Activated T-cell treated with anti-CD3 and anti-CD28 coated beads, Interleukin-2, amount 50 U/mL, for 24 hours (primary cell): ENCODE measurements at regions not wholly inside any gene's neighbourhood (a gene's known extent, or its start where the extent isn't known, plus 50 kb on each side); places are given as distances from the start of the nearest gene placed in this dataset.
"Not testable (repeated sequence)": the region's sequence is repeated elsewhere in the genome, so short reads cannot be mapped to it uniquely, and the experiment has no call there.

ENCODE experiments used
- DNase-seq: peaks from one replicate; pipeline ENCODE4 v3.0.0-alpha.2; 2020
- H3K27ac Mint-ChIP-seq: 2 replicates; pipeline ENCODE4 v1.8.0; 2020; ENCODE audit warnings: mild to moderate bottlenecking, mixed read lengths
- H3K27me3 Mint-ChIP-seq: 2 replicates; pipeline ENCODE4 v1.8.0; 2020; ENCODE audit warnings: mixed read lengths
- H3K36me3 Mint-ChIP-seq: 2 replicates; pipeline ENCODE4 v1.8.0; 2020; ENCODE audit warnings: low read depth, mixed read lengths
- H3K4me1 Mint-ChIP-seq: 2 replicates; pipeline ENCODE4 v1.8.0; 2020; ENCODE audit warnings: low read depth, mixed read lengths
- H3K4me3 Mint-ChIP-seq: 2 replicates; pipeline ENCODE4 v1.8.0; 2020; ENCODE audit warnings: mild to moderate bottlenecking, moderate library complexity, mixed read lengths
- H3K9me3 Mint-ChIP-seq: 2 replicates; pipeline ENCODE4 v1.8.0; 2020; ENCODE audit warnings: mixed read lengths

GRCh38 chr10:2205406-2205805, 468.1 kb upstream of the ADARB2 start:
- peaks cover 7% of the 10 kb centered on the region for H3K27me3 Mint-ChIP-seq
- H3K27ac Mint-ChIP-seq, result no peak overlapping the region
- DNase-seq, result no peak
- no peak overlapping the region for H3K4me3 Mint-ChIP-seq
- H3K4me1 Mint-ChIP-seq, result no peaks in the 10 kb centered on the region
- H3K36me3 Mint-ChIP-seq, result no peaks in the 10 kb centered on the region
- no peaks in the 10 kb centered on the region for H3K9me3 Mint-ChIP-seq

DNA sequence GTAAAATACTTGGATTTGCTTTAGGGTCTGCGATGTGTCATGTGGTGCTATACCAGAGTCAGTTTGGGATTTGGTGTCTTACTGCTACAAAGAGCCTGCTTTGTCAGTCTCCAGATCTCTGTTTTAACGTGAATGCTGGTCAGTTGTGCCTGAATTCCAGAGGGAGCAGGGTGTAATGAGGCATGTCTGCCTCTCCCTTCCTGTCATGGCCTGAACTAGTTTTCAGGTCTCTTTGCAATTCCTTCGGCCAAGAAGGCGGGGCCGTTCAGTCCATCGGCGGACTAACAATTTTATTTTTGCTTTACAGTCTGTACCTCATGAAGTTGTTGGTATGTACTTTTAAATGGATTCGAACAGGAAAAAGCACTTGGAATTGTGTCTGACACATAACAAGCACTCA, 465.1 kb upstream of the ADARB2 start:
- Mint-ChIP-seq H3K4me1 (no peaks in the 10 kb centered on the region), H3K4me3 (no peak overlapping the region), H3K36me3 (no peaks in the 10 kb centered on the region), H3K27ac (no peak overlapping the region), H3K27me3 (peaks cover 7% of the 10 kb centered on the region), H3K9me3 (peaks cover 6% of the 10 kb centered on the region)
- DNase-seq, result no peak

GRCh38 chr10:2201534-2202099, 464.3 kb upstream of the ADARB2 start:
- peaks cover 10% of the 10 kb centered on the region for H3K9me3 Mint-ChIP-seq
- H3K4me1 Mint-ChIP-seq, result no peaks in the 10 kb centered on the region
- no peak overlapping the region for H3K27ac Mint-ChIP-seq
- no peaks in the 10 kb centered on the region for H3K36me3 Mint-ChIP-seq
- peaks cover 9% of the 10 kb centered on the region for H3K27me3 Mint-ChIP-seq
- H3K4me3 Mint-ChIP-seq, result no peak overlapping the region
- DNase-seq, result no peak

- Mint-ChIP-seq H3K4me1 (no peaks in the 10 kb centered on the region), H3K9me3 (peaks cover 14% of the 10 kb centered on the region), H3K4me3 (no peak overlapping the region), H3K27me3 (peaks cover 11% of the 10 kb centered on the region), H3K36me3 (no peaks in the 10 kb centered on the region), H3K27ac (no peak overlapping the region)
- no peak for DNase-seq
Measured at GRCh38 chr10:2197663-2198062, 460.3 kb upstream of the ADARB2 start.

GRCh38 chr10:2196272-2196671, 458.9 kb upstream of the ADARB2 start:
- Mint-ChIP-seq H3K27me3 (peaks cover 7% of the 10 kb centered on the region), H3K4me1 (no peaks in the 10 kb centered on the region), H3K27ac (no peak overlapping the region), H3K36me3 (no peaks in the 10 kb centered on the region), H3K9me3 (peaks cover 14% of the 10 kb centered on the region), H3K4me3 (no peak overlapping the region)
- no peak for DNase-seq

- not testable (repeated sequence) for H3K36me3 Mint-ChIP-seq, H3K27me3 Mint-ChIP-seq, H3K4me1 Mint-ChIP-seq, DNase-seq, H3K4me3 Mint-ChIP-seq, H3K9me3 Mint-ChIP-seq, H3K27ac Mint-ChIP-seq
Measured at GRCh38 chr10:2189356-2189755, 452.0 kb upstream of the ADARB2 start.

GRCh38 chr10:2188371-2188770, 451.0 kb upstream of the ADARB2 start:
- Mint-ChIP-seq H3K27ac (no peak overlapping the region), H3K9me3 (peaks cover under 1% of the 10 kb centered on the region), H3K27me3 (no peaks in the 10 kb centered on the region), H3K36me3 (no peaks in the 10 kb centered on the region), H3K4me3 (no peak overlapping the region), H3K4me1 (no peaks in the 10 kb centered on the region)
- DNase-seq, result no peak

GRCh38 chr10:2173327-2173726, 436.0 kb upstream of the ADARB2 start:
- Mint-ChIP-seq H3K4me1 (no peaks in the 10 kb centered on the region), H3K27me3 (peaks cover 11% of the 10 kb centered on the region)

DNA sequence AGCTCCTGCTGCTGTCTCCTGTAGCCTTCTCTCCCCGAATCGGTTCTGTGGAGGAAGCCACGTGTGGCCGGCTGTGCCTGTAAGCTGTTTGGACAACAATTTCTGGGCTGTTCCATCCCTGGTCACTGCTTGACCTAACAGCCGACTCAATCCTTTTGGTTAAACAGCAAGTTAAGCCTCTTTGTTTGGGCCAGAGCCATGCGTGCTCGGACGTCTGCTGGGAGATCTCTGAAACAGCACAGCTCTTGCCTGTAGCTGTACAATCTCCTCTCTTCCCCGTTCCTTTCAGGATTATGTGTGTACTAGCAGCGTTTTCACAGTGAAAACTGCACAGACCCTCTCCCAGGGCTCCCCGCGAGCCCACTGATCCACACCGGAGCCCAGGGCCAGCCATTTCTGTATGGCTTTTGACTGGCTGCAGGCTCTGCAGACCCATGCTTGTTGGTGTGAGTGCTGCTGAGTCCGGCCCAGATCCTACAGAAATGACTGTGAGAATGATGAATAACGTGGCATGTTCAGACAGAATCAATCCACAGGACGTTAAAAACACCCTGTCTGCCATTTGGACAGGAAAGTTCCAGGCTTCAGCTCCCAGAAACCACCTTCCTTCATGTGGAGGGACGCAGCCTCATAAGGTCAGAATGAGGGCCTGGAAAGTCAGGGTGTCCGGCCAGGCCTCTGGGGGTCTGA, 428.6 kb upstream of the ADARB2 start:
- H3K36me3 Mint-ChIP-seq, result no peaks in the 10 kb centered on the region
- no peak overlapping the region for H3K4me3 Mint-ChIP-seq
- no peaks in the 10 kb centered on the region for H3K9me3 Mint-ChIP-seq
- H3K27me3 Mint-ChIP-seq, result peaks cover 4% of the 10 kb centered on the region
- H3K27ac Mint-ChIP-seq, result no peak overlapping the region
- no peak for DNase-seq
- no peaks in the 10 kb centered on the region for H3K4me1 Mint-ChIP-seq

More at GRCh38 chr10:2173327-2173726, 436.0 kb upstream of the ADARB2 start:
- H3K4me3 Mint-ChIP-seq, result no peak overlapping the region
- DNase-seq, result no peak
- no peak overlapping the region for H3K27ac Mint-ChIP-seq
- no peaks in the 10 kb centered on the region for H3K9me3 Mint-ChIP-seq
- no peaks in the 10 kb centered on the region for H3K36me3 Mint-ChIP-seq

GRCh38 chr10:2150288-2150687, 413.0 kb upstream of the ADARB2 start:
- peaks cover 17% of the 10 kb centered on the region for H3K27me3 Mint-ChIP-seq

GRCh38 chr10:2145926-2146478, 408.7 kb upstream of the ADARB2 start:
- Mint-ChIP-seq H3K4me3 (no peak overlapping the region), H3K9me3 (no peaks in the 10 kb centered on the region), H3K4me1 (no peaks in the 10 kb centered on the region), H3K36me3 (no peaks in the 10 kb centered on the region), H3K27me3 (peaks cover 12% of the 10 kb centered on the region), H3K27ac (no peak overlapping the region)
- no peak for DNase-seq

More at GRCh38 chr10:2150288-2150687, 413.0 kb upstream of the ADARB2 start:
- Mint-ChIP-seq H3K4me3 (no peak overlapping the region), H3K9me3 (no peaks in the 10 kb centered on the region), H3K27ac (no peak overlapping the region), H3K4me1 (no peaks in the 10 kb centered on the region), H3K36me3 (no peaks in the 10 kb centered on the region)
- no peak for DNase-seq

DNA sequence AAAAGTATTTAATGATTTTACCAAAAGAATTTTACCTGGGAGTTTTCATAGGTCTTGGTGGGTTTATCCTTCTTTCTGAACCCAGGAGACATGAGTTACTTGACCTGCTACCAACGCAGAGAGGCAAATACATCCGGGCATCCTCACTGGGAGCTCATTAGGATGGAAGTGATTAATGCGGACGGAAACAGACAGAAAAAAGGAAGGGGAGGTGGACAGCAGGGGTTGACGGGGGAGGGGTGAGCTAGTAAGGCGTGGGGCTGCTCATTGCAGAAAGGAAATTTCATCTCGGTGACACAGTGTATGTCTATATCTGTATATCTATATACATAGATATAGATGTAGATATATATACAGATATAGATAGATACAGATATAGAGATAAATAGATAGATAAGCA, 408.2 kb upstream of the ADARB2 start:
- no peak overlapping the region for H3K27ac Mint-ChIP-seq
- H3K4me3 Mint-ChIP-seq, result no peak overlapping the region
- peaks cover 12% of the 10 kb centered on the region for H3K27me3 Mint-ChIP-seq
- H3K4me1 Mint-ChIP-seq, result no peaks in the 10 kb centered on the region
- no peaks in the 10 kb centered on the region for H3K9me3 Mint-ChIP-seq
- no peak for DNase-seq
- no peaks in the 10 kb centered on the region for H3K36me3 Mint-ChIP-seq

DNA sequence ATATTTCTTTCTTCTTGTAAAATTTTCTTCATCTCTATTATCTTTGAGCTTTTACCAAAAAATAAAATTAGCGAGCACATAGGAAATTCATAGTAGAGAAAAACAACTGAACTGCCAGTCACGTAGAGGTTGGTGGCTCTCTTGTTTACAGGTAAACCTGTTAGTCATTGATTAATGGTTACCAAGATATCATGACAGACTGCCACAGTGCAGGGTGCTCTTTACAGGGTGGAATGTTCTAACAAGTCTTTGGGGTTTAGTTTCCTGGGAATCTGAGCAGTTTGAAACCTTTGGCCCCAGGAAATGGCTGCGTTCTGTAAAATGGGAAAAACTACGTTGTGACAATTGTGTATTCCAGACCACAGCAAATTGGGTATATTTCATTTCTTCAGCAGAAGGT, 407.3 kb upstream of the ADARB2 start:
- no peaks in the 10 kb centered on the region for H3K9me3 Mint-ChIP-seq
- peaks cover 12% of the 10 kb centered on the region for H3K27me3 Mint-ChIP-seq
- DNase-seq, result no peak
- H3K4me1 Mint-ChIP-seq, result no peaks in the 10 kb centered on the region
- no peak overlapping the region for H3K4me3 Mint-ChIP-seq
- H3K27ac Mint-ChIP-seq, result no peak overlapping the region
- no peaks in the 10 kb centered on the region for H3K36me3 Mint-ChIP-seq

GRCh38 chr10:2143213-2143835, 406.0 kb upstream of the ADARB2 start:
- H3K27ac Mint-ChIP-seq, result no peak overlapping the region
- H3K27me3 Mint-ChIP-seq, result peaks cover 12% of the 10 kb centered on the region

GRCh38 chr10:2139746-2140145, 402.4 kb upstream of the ADARB2 start:
- Mint-ChIP-seq H3K36me3 (no peaks in the 10 kb centered on the region), H3K4me1 (no peaks in the 10 kb centered on the region), H3K4me3 (no peak overlapping the region), H3K27ac (no peak overlapping the region), H3K27me3 (peaks cover 4% of the 10 kb centered on the region), H3K9me3 (no peaks in the 10 kb centered on the region)
- no peak for DNase-seq

More at GRCh38 chr10:2143213-2143835, 406.0 kb upstream of the ADARB2 start:
- Mint-ChIP-seq H3K9me3 (no peaks in the 10 kb centered on the region), H3K4me3 (no peak overlapping the region), H3K4me1 (no peaks in the 10 kb centered on the region), H3K36me3 (no peaks in the 10 kb centered on the region)
- DNase-seq, result no peak
